DND-41 (cell line): ENCODE measurements at regions not wholly inside any gene's neighbourhood (a gene's known extent, or its start where the extent isn't known, plus 50 kb on each side); places are given as distances from the start of the nearest gene placed in this dataset.

Experiments
- CTCF ChIP-seq: IDR thresholded peaks from 2 replicates; pipeline ENCODE4 v1.5.1; 2012; ENCODE audit warnings: borderline replicate concordance, low read length, moderate library complexity, mild to moderate bottlenecking; ENCODE audit not compliant: poor library complexity, severe bottlenecking; ENCODE audit errors: extremely low read depth
- EZH2 ChIP-seq: IDR thresholded peaks from 3 replicates; pipeline ENCODE4 v1.6.1; 2012; ENCODE audit warnings: borderline replicate concordance, low read depth, mild to moderate bottlenecking, moderate library complexity, low read length, inconsistent platforms; ENCODE audit not compliant: severe bottlenecking

- no peak for TF ChIP-seq CTCF
- no peak for TF ChIP-seq EZH2
Measured at GRCh38 chr17:77274096-77274845, 133.5 kb downstream of the SEC14L1 start.
